Uterus (tissue), 3 donors: ENCODE measurements at regions not wholly inside any gene's neighbourhood (a gene's known extent, or its start where the extent isn't known, plus 50 kb on each side); places are given as distances from the start of the nearest gene placed in this dataset.

Source experiments
- DNase-seq, 2 donors: peaks; one replicate each; pipeline ENCODE4 v3.0.0-alpha.2; 2019 to 2020
- H3K27ac ChIP-seq, 2 donors: fragments of 200-600 bp; sonication (generic); 1 replicate in 1 of 2; 2 replicates in 1 of 2; pipeline ENCODE4 v1.5.1; 2016 to 2018
- H3K27me3 ChIP-seq, 2 donors: fragments of 200-600 bp; sonication (generic); one replicate each; pipeline ENCODE4 v1.5.1; 2018 to 2019; ENCODE audit warnings: control low read depth in 1 of 2
- H3K36me3 ChIP-seq, 2 donors: fragments of 200-600 bp; sonication (generic); one replicate each; pipeline ENCODE4 v1.5.1; 2019; ENCODE audit warnings: control low read depth in 1 of 2
- H3K4me1 ChIP-seq, 2 donors: fragments of 200-600 bp; sonication (generic); one replicate each; pipeline ENCODE4 v1.5.1; 2018 to 2019; ENCODE audit warnings: control low read depth in 1 of 2
- H3K4me3 ChIP-seq, 2 donors: fragments of 200-600 bp; sonication (generic); 1 replicate in 1 of 2; 2 replicates in 1 of 2; pipeline ENCODE4 v1.5.1; 2018 to 2019; ENCODE audit warnings: mild to moderate bottlenecking in 1 of 2
- H3K9me3 ChIP-seq, 2 donors: fragments of 200-600 bp; sonication (generic); one replicate each; pipeline ENCODE4 v1.5.1; 2019; ENCODE audit warnings: control low read depth in 1 of 2
- POLR2A ChIP-seq, 2 donors: fragments of 450-650 bp; IDR thresholded peaks; one replicate each; pipeline ENCODE4 v1.6.1; 2016; ENCODE audit warnings: antibody characterized with exemption in 2 of 2, mild to moderate bottlenecking in 1 of 2, moderate library complexity in 1 of 2
- intact Hi-C: fragments of 100-400 bp; cut with DNase I; formaldehyde crosslinking; loops from one replicate; pipeline ENCODE4 v1.15.1; 2023; ENCODE audit warnings: low total_unique reads
- TF ChIP-seq, protein P1 (sequence below), 4 experiments: fragments of 200-600 bp in 2 of 4; fragments of 450-650 bp in 2 of 4; sonication (generic) in 2 of 4; IDR thresholded peaks; one replicate each; pipeline ENCODE4 v1.5.1; 2016 to 2019; ENCODE audit warnings: antibody characterized with exemption in 4 of 4, mild to moderate bottlenecking in 2 of 4, moderate library complexity in 1 of 4
- donor health status: DM: yes; HTN: yes; CAD: no.

DNA sequence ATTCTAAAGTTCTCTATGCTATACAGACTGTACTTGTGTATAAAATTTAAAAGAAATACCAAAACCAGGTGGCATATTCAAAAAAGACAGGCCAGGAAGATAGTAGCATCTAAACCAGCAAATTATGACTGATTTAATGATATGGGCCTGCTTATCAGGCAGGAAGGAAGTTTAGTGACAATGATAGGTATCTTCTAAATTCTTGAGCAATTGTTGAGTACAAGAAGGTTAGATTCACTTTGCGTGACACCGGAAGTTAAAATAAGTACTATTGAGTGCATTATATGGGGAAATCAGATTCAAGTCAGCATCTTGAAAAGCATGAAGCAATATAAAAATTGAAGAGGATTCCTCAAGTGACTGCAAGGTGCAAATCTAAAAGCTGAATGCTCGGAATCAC lies 186.8 kb upstream of the RGS18 start:
- no peak for DNase-seq
- no peaks in the 10 kb centered on the region for H3K4me1 ChIP-seq
- intact Hi-C loops: no loop called here
- H3K27me3 ChIP-seq: no peaks in the 10 kb centered on the region
- TF ChIP-seq, protein P1, sequence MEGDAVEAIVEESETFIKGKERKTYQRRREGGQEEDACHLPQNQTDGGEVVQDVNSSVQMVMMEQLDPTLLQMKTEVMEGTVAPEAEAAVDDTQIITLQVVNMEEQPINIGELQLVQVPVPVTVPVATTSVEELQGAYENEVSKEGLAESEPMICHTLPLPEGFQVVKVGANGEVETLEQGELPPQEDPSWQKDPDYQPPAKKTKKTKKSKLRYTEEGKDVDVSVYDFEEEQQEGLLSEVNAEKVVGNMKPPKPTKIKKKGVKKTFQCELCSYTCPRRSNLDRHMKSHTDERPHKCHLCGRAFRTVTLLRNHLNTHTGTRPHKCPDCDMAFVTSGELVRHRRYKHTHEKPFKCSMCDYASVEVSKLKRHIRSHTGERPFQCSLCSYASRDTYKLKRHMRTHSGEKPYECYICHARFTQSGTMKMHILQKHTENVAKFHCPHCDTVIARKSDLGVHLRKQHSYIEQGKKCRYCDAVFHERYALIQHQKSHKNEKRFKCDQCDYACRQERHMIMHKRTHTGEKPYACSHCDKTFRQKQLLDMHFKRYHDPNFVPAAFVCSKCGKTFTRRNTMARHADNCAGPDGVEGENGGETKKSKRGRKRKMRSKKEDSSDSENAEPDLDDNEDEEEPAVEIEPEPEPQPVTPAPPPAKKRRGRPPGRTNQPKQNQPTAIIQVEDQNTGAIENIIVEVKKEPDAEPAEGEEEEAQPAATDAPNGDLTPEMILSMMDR (IDR thresholded peaks at IDR 0.05): no peak
- TF ChIP-seq POLR2A (IDR thresholded peaks at IDR 0.05): no peak
- H3K27ac ChIP-seq: no peak overlapping the region
- H3K4me3 ChIP-seq: no peak overlapping the region
- H3K9me3 ChIP-seq: no peaks in the 10 kb centered on the region
- no peaks in the 10 kb centered on the region for H3K36me3 ChIP-seq

DNA sequence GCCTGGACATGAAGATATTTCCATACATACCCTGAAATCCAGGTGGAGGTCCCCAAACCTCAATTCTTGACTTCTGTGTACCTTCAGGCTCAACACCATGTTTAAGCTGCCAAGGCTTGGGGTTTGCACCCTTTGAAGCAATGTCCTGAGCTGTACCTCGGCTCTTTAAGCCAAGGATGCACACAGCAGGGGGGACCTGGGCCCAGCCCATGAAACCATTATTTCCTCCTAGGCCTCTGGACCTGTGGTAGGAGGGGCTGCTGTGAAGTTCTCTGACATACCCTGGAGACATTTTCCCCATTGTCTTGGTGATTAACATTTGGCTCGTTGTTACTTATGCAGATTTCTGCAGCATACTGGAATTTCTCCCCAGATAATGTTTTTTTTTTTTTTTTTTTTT lies 184.3 kb upstream of the RGS18 start:
- H3K36me3 ChIP-seq: no peaks in the 10 kb centered on the region
- no peak overlapping the region for H3K27ac ChIP-seq
- no peaks in the 10 kb centered on the region for H3K27me3 ChIP-seq
- intact Hi-C loops: no loop called here
- H3K4me1 ChIP-seq: no peaks in the 10 kb centered on the region
- DNase-seq: no peak
- no peaks in the 10 kb centered on the region for H3K9me3 ChIP-seq
- H3K4me3 ChIP-seq: no peak overlapping the region
- no peak for TF ChIP-seq POLR2A (IDR thresholded peaks at IDR 0.05)
- TF ChIP-seq, protein P1 (IDR thresholded peaks at IDR 0.05): no peak

DNA sequence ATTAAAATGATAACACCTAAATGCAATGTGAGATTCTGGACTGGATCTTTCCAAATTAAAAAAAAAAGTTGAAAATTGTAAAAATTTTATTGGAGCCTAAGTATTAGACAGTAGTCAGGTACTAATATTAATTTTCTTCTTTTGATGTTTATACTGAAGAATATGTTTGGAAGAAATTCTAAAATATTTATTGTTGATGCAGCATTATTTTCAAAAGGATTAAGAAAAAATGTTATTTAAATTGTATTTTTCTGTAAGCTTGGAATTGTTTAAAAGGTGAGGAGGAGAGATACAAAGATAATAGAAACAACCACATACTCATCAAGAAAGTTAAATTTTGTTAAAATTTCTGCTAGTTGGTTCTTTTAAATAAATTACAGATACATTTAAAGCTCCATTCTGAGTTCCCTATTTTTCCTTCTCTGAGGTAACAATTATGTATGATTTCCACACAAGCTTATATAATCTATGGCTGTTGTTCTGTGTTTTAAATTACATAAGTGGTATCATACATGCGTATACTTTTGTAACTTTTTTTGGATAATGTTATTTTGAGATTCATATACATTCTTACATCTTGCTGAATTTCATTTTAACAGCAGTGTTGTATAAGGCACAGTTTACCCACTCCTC lies 180.3 kb upstream of the RGS18 start:
- no peaks in the 10 kb centered on the region for H3K9me3 ChIP-seq
- H3K27ac ChIP-seq: no peak overlapping the region
- no peaks in the 10 kb centered on the region for H3K4me1 ChIP-seq
- no peaks in the 10 kb centered on the region for H3K36me3 ChIP-seq
- DNase-seq: no peak
- intact Hi-C loops: no loop called here
- no peak overlapping the region for H3K4me3 ChIP-seq
- H3K27me3 ChIP-seq: no peaks in the 10 kb centered on the region
- no peak for TF ChIP-seq POLR2A (IDR thresholded peaks at IDR 0.05)
- TF ChIP-seq, protein P1 (IDR thresholded peaks at IDR 0.05): no peak

DNA sequence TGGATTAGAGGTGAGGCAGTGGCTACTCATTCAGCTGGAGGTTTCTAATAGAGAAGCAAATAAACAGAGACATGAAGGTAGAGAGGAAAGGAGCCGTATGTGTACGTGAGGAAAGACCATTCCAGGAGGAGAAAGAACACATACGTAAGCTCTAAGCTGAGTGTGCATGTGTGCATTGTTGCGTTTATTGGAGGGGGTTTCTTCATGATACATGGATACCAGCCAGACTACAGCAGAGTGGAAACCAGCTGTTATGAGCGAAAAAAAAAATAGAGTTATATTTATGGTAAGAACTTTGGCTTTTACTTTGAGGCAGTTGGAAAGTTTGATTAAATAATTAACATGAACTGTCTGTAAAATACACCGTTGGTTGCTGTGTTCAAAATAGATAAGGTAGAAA lies 173.4 kb upstream of the RGS18 start:
- Histone ChIP-seq H3K36me3 (no peaks in the 10 kb centered on the region), H3K27me3 (no peaks in the 10 kb centered on the region), H3K4me3 (no peak overlapping the region), H3K4me1 (no peaks in the 10 kb centered on the region), H3K27ac (no peak overlapping the region), H3K9me3 (no peaks in the 10 kb centered on the region)
- TF ChIP-seq, protein P1 (IDR thresholded peaks at IDR 0.05): no peak
- intact Hi-C loops: no loop called here
- no peak for DNase-seq

DNA sequence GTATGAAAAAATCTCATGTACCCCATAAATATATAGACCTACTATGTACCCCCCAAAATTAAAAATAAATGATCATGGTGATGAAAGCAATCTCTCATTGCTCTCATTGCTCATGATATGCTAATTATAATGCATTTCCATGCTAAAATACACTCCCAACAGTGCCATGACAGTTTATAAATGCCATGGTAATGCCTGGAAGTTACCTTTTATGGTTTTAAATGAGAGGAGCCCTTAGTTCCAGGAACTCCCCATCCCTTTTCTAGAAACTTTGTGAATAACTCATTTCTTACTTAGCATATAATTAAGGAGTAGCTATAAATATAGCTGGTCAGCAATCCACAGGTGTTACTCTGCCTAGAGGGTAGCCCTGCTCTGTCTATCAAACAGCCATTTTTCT lies 166.1 kb upstream of the RGS18 start:
- H3K4me1 ChIP-seq: no peaks in the 10 kb centered on the region
- H3K36me3 ChIP-seq: peaks cover 0 to 3% of the 10 kb centered on the region in 2 donors
- DNase-seq: no peak
- no peak overlapping the region for H3K27ac ChIP-seq
- H3K4me3 ChIP-seq: no peak overlapping the region
- intact Hi-C loops: no loop called here
- H3K27me3 ChIP-seq: no peaks in the 10 kb centered on the region
- TF ChIP-seq POLR2A (IDR thresholded peaks at IDR 0.05): no peak
- TF ChIP-seq, protein P1 (IDR thresholded peaks at IDR 0.05): no peak
- no peaks in the 10 kb centered on the region for H3K9me3 ChIP-seq
